ENCODE measurements at regions not wholly inside any gene's neighbourhood (a gene's known extent, or its start where the extent isn't known, plus 50 kb on each side); places are given as distances from the start of the nearest gene placed in this dataset.
A peak's percentile ranks its signal among the peaks of the same experiment; 100 is the strongest.

DNA sequence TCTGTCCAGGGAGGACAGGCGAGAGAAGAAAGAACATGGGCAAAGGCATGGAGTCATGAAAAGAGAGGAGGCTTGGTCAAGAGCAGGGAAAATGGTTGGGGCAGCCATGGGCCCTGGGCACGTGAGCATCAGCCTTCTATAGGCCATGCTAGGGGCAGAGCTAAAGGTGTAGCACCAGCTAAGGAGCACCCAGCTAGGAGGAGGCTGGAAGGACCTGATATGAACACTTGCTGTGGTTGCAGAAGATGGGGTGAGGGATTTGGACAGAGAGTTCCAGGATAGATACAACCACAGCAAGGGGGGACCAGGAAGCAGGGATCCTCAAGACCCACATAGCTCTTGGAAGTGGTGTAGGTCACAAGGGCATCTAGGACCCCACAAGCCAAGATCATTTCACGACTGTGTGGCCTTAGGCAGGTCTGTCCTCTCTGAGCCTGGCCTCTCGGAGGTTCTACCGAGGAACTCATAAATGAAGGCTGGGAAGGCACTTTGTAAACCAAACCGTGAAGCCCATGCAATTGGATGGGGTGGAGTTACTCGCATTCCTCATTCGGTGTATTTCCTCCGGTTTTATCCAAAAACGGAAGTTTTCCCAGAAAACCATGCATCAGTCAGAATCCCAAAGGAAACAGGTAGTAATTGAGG lies 74.0 kb upstream of the TOP1 start:
- 90% methylated on average over 10 of the region's 10 CpGs; no CpG with 5 or more reads in 1 of the 2 experiments for WGBS, 2 experiments (ENCODE audit: extremely low coverage in 1 of 2, insufficient coverage in 1 of 2, insufficient read length in 1 of 2, insufficient replicate concordance in 2 of 2, low coverage in 1 of 2, low lambda C conversion rate in 2 of 2, missing lambda C conversion rate in 1 of 2)
- H3K23me2 ChIP-seq (ENCODE audit: low read depth, low read length), result no peaks in the 10 kb centered on the region; the same call in 1 of the 2 replicates

More for the DNA sequence above, 74.0 kb upstream of the TOP1 start:
- Histone ChIP-seq H3K4me1 (replicated peaks in 1 of 4; ENCODE audit: control insufficient read depth in 3 of 4, insufficient read depth in 4 of 4, low read length in 3 of 4) (no peaks in the 10 kb centered on the region; a peak in 1 of 7 replicates), H3K27me3 (replicated peaks in 1 of 4; ENCODE audit: control insufficient read depth in 3 of 4, extremely low read depth in 1 of 4, insufficient read depth in 3 of 4, low read length in 3 of 4) (no peaks in the 10 kb centered on the region), H2AK5ac (ENCODE audit: low read depth, low read length) (no peak overlapping the region), H2AFZ (ENCODE audit: low read length) (no peak overlapping the region), H4K20me1 (replicated peaks in 1 of 2; ENCODE audit: control insufficient read depth in 1 of 2, insufficient read depth in 2 of 2, low read length in 2 of 2) (no peaks in the 10 kb centered on the region), H3K4me2 (ENCODE audit: insufficient read depth in 1 of 2, low read depth in 2 of 2, low read length in 2 of 2) (no peak overlapping the region), H3K27ac (ENCODE audit: low read depth, low read length) (no peak overlapping the region), H4K91ac (replicated peaks; ENCODE audit: insufficient read length, low read length) (no peak overlapping the region), H2BK5ac (ENCODE audit: low read depth, low read length) (no peak overlapping the region), H3K9me3 (ENCODE audit: insufficient read depth in 2 of 2, low read depth in 1 of 2, low read length in 1 of 2) (peaks cover 0 to 2% of the 10 kb centered on the region in 2 experiments; a peak in 1 of 4 replicates), H3K4ac (replicated peaks; ENCODE audit: insufficient read length, low read depth, low read length) (no peak overlapping the region), H3K23ac (ENCODE audit: insufficient read length) (no peak overlapping the region), H4K8ac (ENCODE audit: extremely low read depth, insufficient read depth, low read length) (no peak overlapping the region), H3K4me3 (ENCODE audit: extremely low read depth in 1 of 4, insufficient read depth in 2 of 4, low read depth in 3 of 4, low read length in 4 of 4) (no peak overlapping the region), H3K14ac (ENCODE audit: insufficient read length) (no peak overlapping the region), H2BK15ac (ENCODE audit: low read length) (no peak overlapping the region), H3K9ac (replicated peaks in 1 of 4; ENCODE audit: extremely low read depth in 1 of 4, low read depth in 3 of 4, low read length in 3 of 4) (no peak overlapping the region), H4K5ac (ENCODE audit: insufficient read length, low read depth, low read length) (no peak overlapping the region), H3K36me3 (ENCODE audit: control insufficient read depth in 2 of 4, insufficient read depth in 4 of 4, low read length in 3 of 4) (no peaks in the 10 kb centered on the region), H3K18ac (ENCODE audit: extremely low read depth, low read length) (no peak overlapping the region), H3K79me2 (ENCODE audit: control insufficient read depth in 1 of 2, insufficient read depth in 2 of 2, low read length in 2 of 2) (no peaks in the 10 kb centered on the region), H2BK12ac (ENCODE audit: low read depth, low read length) (no peak overlapping the region), H2BK20ac (ENCODE audit: low read length) (no peak overlapping the region), H3K56ac (replicated peaks; ENCODE audit: insufficient read length, low read depth, low read length) (no peak overlapping the region), H3K79me1 (ENCODE audit: low read depth, low read length) (no peaks in the 10 kb centered on the region), H2BK120ac (replicated peaks; ENCODE audit: low read depth, low read length) (no peak overlapping the region)
- CTCF ChIA-PET (ENCODE audit: partially characterized antibody), result interaction anchor here (1.0 to 4.8 kb wide), 5 partner anchors 8 to 157 kb away, joined by 3 to 34 read pairs (median 4); no protein-coding TSS in a partner anchor
- TF ChIP-seq CBX5 (IDR thresholded peaks at IDR 0.05; ENCODE audit: low read depth, low read length) (no peak), EZH2 (IDR thresholded peaks at IDR 0.05; ENCODE audit: low read depth, low read length, severe bottlenecking) (no peak), ASH2L (IDR thresholded peaks at IDR 0.05; ENCODE audit: low read length) (no peak), POLR2A (IDR thresholded peaks at IDR 0.05; ENCODE audit: control extremely low read depth in 1 of 2, low read depth in 2 of 2, low read length in 2 of 2) (no peak), GTF2F1 (IDR thresholded peaks at IDR 0.05; ENCODE audit: borderline replicate concordance, low read depth, low read length) (no peak)
- FAIRE-seq, result no peak
- POLR2A ChIA-PET (ENCODE audit: partially characterized antibody), result no interaction called here
- peak in 1 of 2 experiments; percentile 14 for DNase-seq (ENCODE audit: low read depth in 1 of 2, low spot score in 2 of 2)
